ENCODE measurements at regions not wholly inside any gene's neighbourhood (a gene's known extent, or its start where the extent isn't known, plus 50 kb on each side); places are given as distances from the start of the nearest gene placed in this dataset.

GRCh38 chr11:116283300-116283699 is 489.5 kb downstream of the BUD13 start:
- TF ChIP-seq CTCF (IDR thresholded peaks at IDR 0.05), result no peak
- no peak for TF ChIP-seq POLR2AphosphoS5 (IDR thresholded peaks at IDR 0.05)
- no peak for TF ChIP-seq POLR2A (IDR thresholded peaks at IDR 0.05)

Measured in gastroesophageal sphincter (tissue), 3 donors.